ES-I3 (cell line): ENCODE measurements at regions not wholly inside any gene's neighbourhood (a gene's known extent, or its start where the extent isn't known, plus 50 kb on each side); places are given as distances from the start of the nearest gene placed in this dataset.

Experiments used
- H3K36me3 ChIP-seq: 2 replicates; pipeline ENCODE4 v1.6.1; 2013; ENCODE audit warnings: mild to moderate bottlenecking, low read length, control low read depth, moderate library complexity; ENCODE audit not compliant: insufficient read depth
- H3K4me1 ChIP-seq: 2 replicates; pipeline ENCODE4 v1.6.1; 2013; ENCODE audit warnings: mild to moderate bottlenecking, control low read depth, low read length; ENCODE audit not compliant: insufficient read depth
- H3K9ac ChIP-seq: 2 replicates; pipeline ENCODE4 v1.6.1; 2013; ENCODE audit warnings: low read depth, mild to moderate bottlenecking, low read length, moderate library complexity
- H3K9me3 ChIP-seq: 2 replicates; pipeline ENCODE4 v1.6.1; 2013; ENCODE audit warnings: mild to moderate bottlenecking, low read length, moderate library complexity; ENCODE audit not compliant: control insufficient read depth, insufficient read depth

- Histone ChIP-seq H3K36me3 (no peaks in the 10 kb centered on the region), H3K9ac (no peak overlapping the region), H3K4me1 (no peaks in the 10 kb centered on the region), H3K9me3 (no peaks in the 10 kb centered on the region)
These were observed 150.3 kb downstream of the TMEM18 start for GRCh38 chr2:526918-527317.

GRCh38 chr2:525611-526010 is 151.6 kb downstream of the TMEM18 start:
- H3K4me1 ChIP-seq = no peaks in the 10 kb centered on the region
- H3K36me3 ChIP-seq = no peaks in the 10 kb centered on the region
- no peaks in the 10 kb centered on the region for H3K9me3 ChIP-seq
- no peak overlapping the region for H3K9ac ChIP-seq

DNA sequence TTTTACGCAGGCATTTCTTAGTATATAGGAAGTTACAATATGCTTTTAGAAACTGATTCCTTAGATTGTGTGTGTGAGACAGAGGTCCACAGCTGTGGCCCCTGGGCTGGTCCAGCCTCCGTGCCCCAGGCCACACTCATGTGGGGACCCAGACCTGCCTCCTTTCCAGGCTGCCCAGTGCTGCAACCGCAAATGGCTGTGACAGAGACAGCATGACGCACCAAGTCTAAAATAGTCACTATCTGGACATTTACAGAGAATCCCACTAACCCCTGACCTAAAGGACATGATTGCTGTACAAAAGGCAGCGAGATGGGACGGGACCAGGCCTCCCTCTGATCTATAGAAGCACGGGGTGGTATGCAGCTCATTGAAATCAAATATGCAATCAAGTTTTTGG is 152.2 kb downstream of the TMEM18 start:
- H3K9me3 ChIP-seq = no peaks in the 10 kb centered on the region
- H3K4me1 ChIP-seq = no peaks in the 10 kb centered on the region
- H3K36me3 ChIP-seq = no peaks in the 10 kb centered on the region
- no peak overlapping the region for H3K9ac ChIP-seq

- no peaks in the 10 kb centered on the region for H3K9me3 ChIP-seq
- H3K4me1 ChIP-seq = no peaks in the 10 kb centered on the region
- H3K36me3 ChIP-seq = no peaks in the 10 kb centered on the region
- no peak overlapping the region for H3K9ac ChIP-seq
These were observed 152.8 kb downstream of the TMEM18 start for GRCh38 chr2:524442-524841.

DNA sequence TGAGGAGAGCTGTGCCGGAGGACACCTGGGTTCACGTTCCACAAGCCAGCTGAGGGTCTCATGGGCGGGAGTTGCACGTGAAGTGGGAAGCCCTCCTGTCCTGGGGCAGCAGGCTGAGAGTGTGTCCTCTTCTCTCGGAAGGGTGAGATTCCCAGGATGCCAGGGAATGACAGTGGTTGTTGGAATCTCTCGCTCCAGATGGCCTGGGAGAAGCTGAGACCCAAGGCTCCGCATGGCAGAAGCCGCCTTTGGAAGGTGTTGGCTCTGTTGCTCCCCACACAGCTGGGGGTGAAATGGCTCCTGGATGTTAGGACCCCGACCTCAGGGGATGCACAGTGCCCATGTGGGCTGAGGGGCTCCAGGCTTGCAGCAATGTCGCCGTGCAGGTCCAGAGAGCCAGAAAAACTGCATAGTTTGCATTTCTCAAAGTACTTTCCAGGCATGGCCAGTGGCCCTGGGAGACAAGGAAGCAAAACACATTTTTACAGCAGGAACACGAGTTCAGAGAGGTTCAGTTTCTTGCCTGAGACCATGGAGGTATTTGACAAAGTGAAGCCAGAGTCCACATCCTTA is 153.4 kb downstream of the TMEM18 start:
- Histone ChIP-seq H3K9ac (no peak overlapping the region), H3K9me3 (no peaks in the 10 kb centered on the region), H3K36me3 (no peaks in the 10 kb centered on the region), H3K4me1 (no peaks in the 10 kb centered on the region)

- H3K36me3 ChIP-seq = no peaks in the 10 kb centered on the region
- no peaks in the 10 kb centered on the region for H3K4me1 ChIP-seq
- H3K9ac ChIP-seq = no peak overlapping the region
- H3K9me3 ChIP-seq = no peaks in the 10 kb centered on the region
These were observed 154.4 kb downstream of the TMEM18 start for GRCh38 chr2:522776-523175.

DNA sequence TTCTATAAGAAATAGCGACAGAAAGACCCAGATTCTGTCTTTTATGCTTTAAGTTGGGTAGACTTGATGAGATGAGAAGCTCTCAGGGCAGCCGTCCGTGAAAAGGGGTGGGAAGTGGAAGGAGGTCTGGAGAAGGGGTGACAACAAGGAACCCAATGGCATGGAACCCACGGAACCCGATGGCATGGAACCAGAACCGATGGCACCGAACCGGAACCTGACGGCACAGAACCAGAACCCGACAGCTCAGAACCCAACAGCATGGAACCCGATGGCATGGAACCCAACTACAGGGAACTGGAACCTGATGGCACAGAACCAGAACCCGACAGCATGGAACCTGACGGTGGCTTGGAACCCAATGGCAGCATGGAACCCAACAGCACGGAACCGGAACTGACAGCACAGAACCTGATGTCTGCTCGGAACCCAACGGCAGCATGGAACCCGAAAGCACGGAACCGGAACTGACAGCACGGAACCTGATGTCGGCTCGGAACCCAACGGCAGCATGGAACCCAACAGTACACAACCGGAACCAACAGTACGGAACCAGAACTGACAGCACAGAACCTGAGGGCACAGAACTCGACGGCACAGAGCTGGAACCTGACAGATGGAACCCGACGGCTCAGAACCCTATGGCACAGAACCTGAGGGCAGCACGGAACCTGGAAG is 155.2 kb downstream of the TMEM18 start:
- no peak overlapping the region for H3K9ac ChIP-seq
- H3K36me3 ChIP-seq = no peaks in the 10 kb centered on the region
- no peaks in the 10 kb centered on the region for H3K9me3 ChIP-seq
- H3K4me1 ChIP-seq = no peaks in the 10 kb centered on the region

GRCh38 chr2:520663-521340 is 156.4 kb downstream of the TMEM18 start:
- Histone ChIP-seq H3K9ac (no peak overlapping the region), H3K9me3 (no peaks in the 10 kb centered on the region), H3K36me3 (no peaks in the 10 kb centered on the region), H3K4me1 (no peaks in the 10 kb centered on the region)

DNA sequence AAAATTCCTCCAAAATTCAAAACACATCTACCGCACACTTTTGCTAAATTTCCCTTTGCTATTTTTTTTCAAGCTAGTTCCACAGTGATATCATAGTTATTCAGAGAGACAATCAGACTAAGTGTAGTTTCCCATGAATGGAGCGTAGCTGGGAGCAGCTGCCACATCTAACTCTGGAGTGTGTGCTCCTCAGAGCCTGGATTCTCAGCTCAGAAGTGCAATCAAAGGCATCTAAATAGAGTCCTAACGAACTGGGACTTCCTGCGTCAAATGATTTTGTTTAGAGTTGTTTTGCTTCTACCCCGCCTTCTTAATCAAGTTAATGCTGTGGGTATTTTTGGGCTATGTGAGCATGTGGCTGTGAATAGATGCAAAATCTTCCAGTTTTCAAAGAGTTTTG is 160.3 kb downstream of the TMEM18 start:
- H3K36me3 ChIP-seq = no peaks in the 10 kb centered on the region
- H3K9me3 ChIP-seq = no peaks in the 10 kb centered on the region
- no peak overlapping the region for H3K9ac ChIP-seq
- H3K4me1 ChIP-seq = no peaks in the 10 kb centered on the region

GRCh38 chr2:516131-516530 is 161.1 kb downstream of the TMEM18 start:
- Histone ChIP-seq H3K36me3 (no peaks in the 10 kb centered on the region), H3K9me3 (no peaks in the 10 kb centered on the region), H3K4me1 (no peaks in the 10 kb centered on the region), H3K9ac (no peak overlapping the region)

- Histone ChIP-seq H3K9ac (no peak overlapping the region), H3K9me3 (no peaks in the 10 kb centered on the region), H3K36me3 (no peaks in the 10 kb centered on the region), H3K4me1 (no peaks in the 10 kb centered on the region)
These were observed 161.6 kb downstream of the TMEM18 start for GRCh38 chr2:515441-516127.

DNA sequence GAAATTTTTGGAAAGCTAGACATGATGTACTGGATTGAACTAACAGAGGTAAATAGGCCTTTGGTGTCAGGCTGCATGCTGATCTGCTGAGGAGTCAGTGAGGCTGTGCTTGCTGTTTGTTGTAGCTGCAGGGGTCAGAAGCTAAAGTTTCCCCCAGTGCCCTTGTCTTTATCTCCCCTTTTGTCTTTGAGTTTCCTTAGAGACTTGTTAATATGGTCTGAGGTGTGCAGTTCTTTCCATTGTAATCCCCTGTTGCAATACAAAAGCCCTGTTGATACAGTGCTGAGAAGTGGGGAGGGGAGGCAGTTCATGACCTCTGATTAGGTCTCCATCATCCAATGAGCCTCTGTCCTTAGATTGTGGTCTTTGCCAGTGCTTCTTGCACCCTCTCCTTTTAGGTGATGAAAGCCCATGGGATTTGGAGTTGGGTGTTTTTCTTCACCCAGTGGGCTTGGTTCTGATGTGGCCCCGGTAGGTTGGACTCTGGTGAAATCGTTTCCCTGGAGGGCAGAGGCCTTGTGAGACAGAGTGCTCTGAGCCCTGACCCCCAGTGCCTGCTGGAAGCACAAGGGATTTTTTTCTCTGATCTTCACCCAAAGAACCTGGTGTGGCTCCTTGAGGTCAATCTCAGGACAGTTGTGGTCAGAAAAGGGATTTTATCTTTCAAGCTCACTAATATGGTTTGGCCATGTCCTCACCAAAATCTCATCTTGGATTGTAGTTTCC is 163.1 kb downstream of the TMEM18 start:
- no peaks in the 10 kb centered on the region for H3K36me3 ChIP-seq
- H3K4me1 ChIP-seq = no peaks in the 10 kb centered on the region
- H3K9me3 ChIP-seq = no peaks in the 10 kb centered on the region
- no peak overlapping the region for H3K9ac ChIP-seq

DNA sequence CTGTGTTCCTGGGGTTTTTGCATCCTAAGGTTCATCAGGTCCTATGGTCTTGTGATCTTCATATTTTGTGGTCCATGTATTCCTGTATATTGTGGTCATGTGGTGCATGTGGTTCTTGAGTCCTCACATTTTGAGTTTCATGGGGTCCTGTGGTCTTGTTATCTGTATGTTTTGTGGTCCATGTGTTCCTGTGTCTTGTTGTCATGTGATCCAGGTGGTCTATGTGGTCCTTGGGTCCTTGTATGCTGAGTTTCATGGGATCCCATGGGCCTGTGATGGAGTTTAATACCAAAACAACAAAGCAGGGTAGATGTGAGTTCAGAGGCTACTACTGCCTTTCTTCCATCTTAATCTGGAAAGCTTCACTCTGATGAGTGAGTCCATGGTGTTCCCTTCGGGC is 166.4 kb downstream of the TMEM18 start:
- Histone ChIP-seq H3K36me3 (no peaks in the 10 kb centered on the region), H3K9ac (no peak overlapping the region)

GRCh38 chr2:509888-510287 is 167.3 kb downstream of the TMEM18 start:
- Histone ChIP-seq H3K4me1 (peaks cover 7% of the 10 kb centered on the region; the same call in 1 of the 2 replicates), H3K36me3 (no peaks in the 10 kb centered on the region), H3K9ac (no peak overlapping the region), H3K9me3 (no peaks in the 10 kb centered on the region)

More for the DNA sequence above, 166.4 kb downstream of the TMEM18 start:
- Histone ChIP-seq H3K9me3 (no peaks in the 10 kb centered on the region), H3K4me1 (peaks cover 5% of the 10 kb centered on the region; the same call in 1 of the 2 replicates)
